Liver (tissue), 8 donors: ENCODE measurements at regions not wholly inside any gene's neighbourhood (a gene's known extent, or its start where the extent isn't known, plus 50 kb on each side); places are given as distances from the start of the nearest gene placed in this dataset.

Experiments used
- DNase-seq: peaks from one replicate; pipeline ENCODE4 v3.0.0-alpha.2; 2017; ENCODE audit warnings: low spot score
- H3K27ac ChIP-seq, 2 donors: one replicate each; pipeline ENCODE4 v1.7.0; 2013; ENCODE audit warnings: inconsistent platforms in 2 of 2, low read length in 2 of 2, control low read depth in 1 of 2, low read depth in 1 of 2, mild to moderate bottlenecking in 1 of 2
- H3K27me3 ChIP-seq, 4 donors: one replicate each; pipeline versions ENCODE4 v1.6.1 to v1.7.0; 2013; ENCODE audit warnings: low read length in 3 of 4, inconsistent platforms in 1 of 4, mild to moderate bottlenecking in 1 of 4, moderate library complexity in 1 of 4; ENCODE audit not compliant: control insufficient read depth in 4 of 4, insufficient read depth in 4 of 4
- H3K36me3 ChIP-seq, 4 donors: one replicate each; pipeline versions ENCODE4 v1.6.1 to v1.7.0; 2013; ENCODE audit warnings: low read length in 3 of 4, mild to moderate bottlenecking in 3 of 4, low read depth in 1 of 4, moderate library complexity in 1 of 4; ENCODE audit not compliant: control insufficient read depth in 4 of 4, insufficient read depth in 3 of 4
- H3K4me1 ChIP-seq, 4 donors: one replicate each; pipeline versions ENCODE4 v1.6.1 to v1.7.0; 2013; ENCODE audit warnings: low read length in 3 of 4, mild to moderate bottlenecking in 3 of 4, moderate library complexity in 1 of 4; ENCODE audit not compliant: control insufficient read depth in 4 of 4, insufficient read depth in 4 of 4
- H3K4me3 ChIP-seq, 3 donors: one replicate each; pipeline versions ENCODE4 v1.6.1 to v1.7.0; 2013; ENCODE audit warnings: low read length in 3 of 3, control low read depth in 1 of 3, low read depth in 1 of 3, mild to moderate bottlenecking in 1 of 3
- H3K9ac ChIP-seq, 2 donors: one replicate each; pipeline ENCODE4 v1.7.0; 2013; ENCODE audit warnings: low read length in 2 of 2, mild to moderate bottlenecking in 2 of 2, moderate library complexity in 2 of 2, control low read depth in 1 of 2, low read depth in 1 of 2
- H3K9me3 ChIP-seq, 4 donors: one replicate each; pipeline versions ENCODE4 v1.6.1 to v1.7.0; 2013; ENCODE audit warnings: low read length in 3 of 4; ENCODE audit not compliant: control insufficient read depth in 4 of 4
- CTCF ChIP-seq: fragments of 150-350 bp; IDR thresholded peaks from 2 replicates; pipeline ENCODE4 v1.5.1; 2017; ENCODE audit warnings: improper control_type of control experiment, low read depth, low read length; ENCODE audit not compliant: missing input control
- EGR1 ChIP-seq, 2 donors: IDR thresholded peaks; 2 replicates each; pipeline ENCODE4 v1.6.1; 2016 to 2018; ENCODE audit warnings: antibody characterized with exemption in 2 of 2, low read depth in 2 of 2
- FOXA2 ChIP-seq: IDR thresholded peaks from 2 replicates; pipeline ENCODE4 v1.6.1; 2016; ENCODE audit warnings: antibody characterized with exemption
- GABPA ChIP-seq, 2 donors: IDR thresholded peaks in 1 of 2; conservative IDR thresholded peaks in 1 of 2; 2 replicates each; pipeline ENCODE4 v1.6.1; 2016; ENCODE audit warnings: antibody characterized with exemption in 2 of 2, mild to moderate bottlenecking in 1 of 2, moderate library complexity in 1 of 2
- HNF4A ChIP-seq, 2 donors: conservative IDR thresholded peaks; 2 replicates each; pipeline ENCODE4 v1.6.1; 2016; ENCODE audit warnings: antibody characterized with exemption in 2 of 2, mild to moderate bottlenecking in 2 of 2
- HNF4G ChIP-seq: IDR thresholded peaks from 2 replicates; pipeline ENCODE4 v1.6.1; 2016; ENCODE audit warnings: antibody characterized with exemption
- MAX ChIP-seq: IDR thresholded peaks from 2 replicates; pipeline ENCODE4 v1.6.1; 2016; ENCODE audit warnings: antibody characterized with exemption
- NR2F2 ChIP-seq: IDR thresholded peaks from 2 replicates; pipeline ENCODE4 v1.6.1; 2016; ENCODE audit warnings: antibody characterized with exemption
- REST ChIP-seq: IDR thresholded peaks from 2 replicates; pipeline ENCODE4 v1.6.1; 2016; ENCODE audit warnings: antibody characterized with exemption, mild to moderate bottlenecking
- RXRA ChIP-seq, 2 donors: IDR thresholded peaks; 2 replicates each; pipeline ENCODE4 v1.6.1; 2017 to 2018; ENCODE audit warnings: antibody characterized with exemption in 2 of 2, mild to moderate bottlenecking in 1 of 2
- SP1 ChIP-seq: IDR thresholded peaks from 2 replicates; pipeline ENCODE4 v1.6.1; 2018; ENCODE audit warnings: antibody characterized with exemption, mild to moderate bottlenecking
- YY1 ChIP-seq: IDR thresholded peaks from 2 replicates; pipeline ENCODE4 v1.6.1; 2016; ENCODE audit warnings: antibody characterized with exemption, mild to moderate bottlenecking
- ZBTB33 ChIP-seq: IDR thresholded peaks from 2 replicates; pipeline ENCODE4 v1.6.1; 2016; ENCODE audit warnings: antibody characterized with exemption
- WGBS: extraction: QIAGEN DNeasy Blood & Tissue Kit; methylation state at CpG from one replicate; pipeline ENCODE4 v1.1.7; 2013; 5-methylcytosine and 5-hydroxymethylcytosine counted together
- donor health status: healthy.
- donor health status: healthy.
- donor health status: healthy.
- donor health status: healthy.
- donor health status: healthy.

- H3K36me3 ChIP-seq, result no peaks in the 10 kb centered on the region
- H3K4me1 ChIP-seq, result peaks cover 2 to 8% (median 5%) of the 10 kb centered on the region in 4 donors
- DNase-seq, result no peak
- no peak overlapping the region for H3K4me3 ChIP-seq
- H3K27ac ChIP-seq, result no peak overlapping the region
- no peak for TF ChIP-seq GABPA (IDR thresholded peaks at IDR 0.05 in 1 of 2, conservative IDR thresholded peaks at IDR 0.05 in 1 of 2)
- TF ChIP-seq FOXA2, result no peak
- TF ChIP-seq REST, result no peak
- TF ChIP-seq SP1, result no peak
- TF ChIP-seq ZBTB33, result no peak
- no peak for TF ChIP-seq CTCF
- TF ChIP-seq MAX, result no peak
- TF ChIP-seq HNF4A (conservative IDR thresholded peaks at IDR 0.05), result no peak
- TF ChIP-seq HNF4G, result no peak
- no peak for TF ChIP-seq YY1
- no peak for TF ChIP-seq EGR1 (IDR thresholded peaks at IDR 0.05; ENCODE audit: low read depth in 2 of 2)
- no peak for TF ChIP-seq RXRA (IDR thresholded peaks at IDR 0.05)
- no peak for TF ChIP-seq NR2F2
- H3K9me3 ChIP-seq, result no peaks in the 10 kb centered on the region
- H3K9ac ChIP-seq, result no peak overlapping the region
- peaks cover 0 to 5% (median 0%) of the 10 kb centered on the region in 4 donors for H3K27me3 ChIP-seq
Observed at GRCh38 chr4:74534936-74535335, 90.0 kb downstream of the AREG start.

- Histone ChIP-seq H3K27me3 (peaks cover 0 to 5% (median 0%) of the 10 kb centered on the region in 4 donors), H3K9ac (no peak overlapping the region), H3K9me3 (no peaks in the 10 kb centered on the region), H3K36me3 (no peaks in the 10 kb centered on the region), H3K27ac (no peak overlapping the region), H3K4me1 (peaks cover 2 to 8% (median 5%) of the 10 kb centered on the region in 4 donors), H3K4me3 (no peak overlapping the region)
- TF ChIP-seq YY1 (no peak), CTCF (no peak)
- WGBS, result 73% methylated on average over 1 of the region's 1 CpG
- DNase-seq, result no peak
Observed at GRCh38 chr4:74535512-74535911, 90.6 kb downstream of the AREG start.
